Gastrocnemius medialis (tissue), 4 donors: ENCODE measurements at regions not wholly inside any gene's neighbourhood (a gene's known extent, or its start where the extent isn't known, plus 50 kb on each side); places are given as distances from the start of the nearest gene placed in this dataset.

Experiments used
- ATAC-seq, 2 donors: fragments of 150-250 bp; one replicate each; pipeline ENCODE4 v1.9.1; 2016
- DNase-seq, 2 donors: peaks; one replicate each; pipeline ENCODE4 v3.0.0-alpha.2; 2019
- H3K27ac ChIP-seq, 4 donors: fragments of 200-600 bp; sonication (generic); 1 replicate in 1 of 4; 2 replicates in 3 of 4; pipeline ENCODE4 v1.5.1; 2016 to 2018; ENCODE audit warnings: mild to moderate bottlenecking in 2 of 4, moderate library complexity in 1 of 4
- H3K27me3 ChIP-seq, 3 donors: fragments of 200-600 bp; sonication (generic) in 2 of 3; 1 replicate in 1 of 3; 2 replicates in 2 of 3; pipeline versions ENCODE4 v1.5.1 to v1.6.0; 2016 to 2019; ENCODE audit warnings: mild to moderate bottlenecking in 1 of 3, moderate library complexity in 1 of 3
- H3K36me3 ChIP-seq, 2 donors: fragments of 200-600 bp; sonication (generic) in 1 of 2; one replicate each; pipeline ENCODE4 v1.5.1; 2017 to 2018
- H3K4me1 ChIP-seq, 2 donors: fragments of 200-600 bp; sonication (generic) in 1 of 2; one replicate each; pipeline ENCODE4 v1.5.1; 2016 to 2017; ENCODE audit warnings: mild to moderate bottlenecking in 2 of 2
- H3K4me3 ChIP-seq, 4 donors: fragments of 200-600 bp; sonication (generic) in 3 of 4; 1 replicate in 1 of 4; 2 replicates in 3 of 4; pipeline ENCODE4 v1.5.1; 2016 to 2019; ENCODE audit warnings: mild to moderate bottlenecking in 2 of 4
- H3K9me3 ChIP-seq, 3 donors: fragments of 200-600 bp; sonication (generic) in 2 of 3; 1 replicate in 1 of 3; 2 replicates in 2 of 3; pipeline ENCODE4 v1.5.1; 2016 to 2019
- POLR2A ChIP-seq, 2 donors: fragments of 450-650 bp; IDR thresholded peaks; one replicate each; pipeline ENCODE4 v1.6.1; 2017; ENCODE audit warnings: antibody characterized with exemption in 2 of 2, mild to moderate bottlenecking in 2 of 2, moderate library complexity in 2 of 2
- in situ Hi-C, 4 donors: fragments of 200-750 bp; cut with MboI; loops; one replicate each; pipeline versions ENCODE4 v1.15.0 to v1.8.0; 2017; ENCODE audit warnings: low sequenced_read_pairs in 4 of 4
- intact Hi-C: fragments of 100-400 bp; cut with DNase I; formaldehyde crosslinking; loops from one replicate; pipeline ENCODE4 v1.15.1; 2023; ENCODE audit warnings: low total_unique reads
- TF ChIP-seq, protein P1 (sequence below), 5 experiments: fragments of 450-650 bp in 3 of 5; fragments of 200-600 bp in 2 of 5; sonication (generic) in 2 of 5; IDR thresholded peaks in 4 of 5; conservative IDR thresholded peaks in 1 of 5; 1 replicate in 4 of 5; 2 replicates in 1 of 5; pipeline ENCODE4 v1.5.1; 2016 to 2019; ENCODE audit warnings: antibody characterized with exemption in 5 of 5, mild to moderate bottlenecking in 3 of 5, moderate library complexity in 3 of 5

DNA sequence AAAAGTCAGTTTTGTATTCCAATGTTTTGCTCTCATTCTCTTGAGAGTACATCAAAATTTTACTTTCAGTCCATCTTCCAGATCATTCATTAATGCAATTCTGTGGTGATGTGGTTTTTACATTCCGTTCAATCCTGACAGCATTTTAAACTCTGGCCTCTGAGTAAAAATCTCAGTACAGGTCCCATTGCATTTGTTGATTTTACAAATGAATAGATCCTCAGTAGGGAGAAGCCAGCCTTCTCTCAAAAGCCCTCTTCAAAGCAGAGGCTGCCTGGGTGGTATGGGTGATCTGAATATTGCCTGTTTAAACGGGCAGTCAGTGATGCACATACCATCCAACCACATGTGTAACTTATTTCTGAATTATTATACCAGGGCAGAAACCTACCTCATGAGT is 72.5 kb upstream of the TSC22D2 start:
- DNase-seq (no peak), ATAC-seq (no peak)
- in situ Hi-C loops: no loop called here
- Histone ChIP-seq H3K4me1 (no peaks in the 10 kb centered on the region), H3K4me3 (no peak overlapping the region), H3K9me3 (no peaks in the 10 kb centered on the region), H3K27ac (no peak overlapping the region), H3K36me3 (no peaks in the 10 kb centered on the region), H3K27me3 (no peaks in the 10 kb centered on the region)
- TF ChIP-seq POLR2A (IDR thresholded peaks at IDR 0.05): no peak
- TF ChIP-seq, protein P1, sequence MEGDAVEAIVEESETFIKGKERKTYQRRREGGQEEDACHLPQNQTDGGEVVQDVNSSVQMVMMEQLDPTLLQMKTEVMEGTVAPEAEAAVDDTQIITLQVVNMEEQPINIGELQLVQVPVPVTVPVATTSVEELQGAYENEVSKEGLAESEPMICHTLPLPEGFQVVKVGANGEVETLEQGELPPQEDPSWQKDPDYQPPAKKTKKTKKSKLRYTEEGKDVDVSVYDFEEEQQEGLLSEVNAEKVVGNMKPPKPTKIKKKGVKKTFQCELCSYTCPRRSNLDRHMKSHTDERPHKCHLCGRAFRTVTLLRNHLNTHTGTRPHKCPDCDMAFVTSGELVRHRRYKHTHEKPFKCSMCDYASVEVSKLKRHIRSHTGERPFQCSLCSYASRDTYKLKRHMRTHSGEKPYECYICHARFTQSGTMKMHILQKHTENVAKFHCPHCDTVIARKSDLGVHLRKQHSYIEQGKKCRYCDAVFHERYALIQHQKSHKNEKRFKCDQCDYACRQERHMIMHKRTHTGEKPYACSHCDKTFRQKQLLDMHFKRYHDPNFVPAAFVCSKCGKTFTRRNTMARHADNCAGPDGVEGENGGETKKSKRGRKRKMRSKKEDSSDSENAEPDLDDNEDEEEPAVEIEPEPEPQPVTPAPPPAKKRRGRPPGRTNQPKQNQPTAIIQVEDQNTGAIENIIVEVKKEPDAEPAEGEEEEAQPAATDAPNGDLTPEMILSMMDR (IDR thresholded peaks at IDR 0.05 in 4 of 5, conservative IDR thresholded peaks at IDR 0.05 in 1 of 5): no peak
- intact Hi-C loops: no loop called here

DNA sequence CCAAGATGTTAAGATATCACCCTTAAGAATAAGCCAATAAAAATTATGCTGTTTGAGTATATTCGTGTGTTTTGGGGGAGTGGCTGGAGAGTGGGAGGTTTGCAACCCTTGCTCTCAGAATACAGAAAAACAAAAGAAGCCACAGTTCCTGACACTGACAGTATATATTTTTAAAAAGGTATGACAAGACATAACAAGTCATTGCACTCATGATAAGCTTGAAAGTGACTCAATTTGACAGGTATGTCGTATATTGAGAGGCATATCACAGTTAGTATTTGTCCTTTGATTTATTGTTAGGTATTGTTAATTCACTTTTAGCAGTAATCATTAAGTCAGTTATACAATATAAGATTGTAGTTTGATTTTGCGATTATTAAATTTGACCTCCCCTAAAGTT is 73.1 kb upstream of the TSC22D2 start:
- Histone ChIP-seq H3K9me3 (no peaks in the 10 kb centered on the region), H3K4me1 (no peaks in the 10 kb centered on the region), H3K27ac (no peak overlapping the region), H3K4me3 (no peak overlapping the region), H3K27me3 (no peaks in the 10 kb centered on the region), H3K36me3 (no peaks in the 10 kb centered on the region)
- DNase-seq (no peak), ATAC-seq (no peak)
- in situ Hi-C loops: no loop called here
- TF ChIP-seq POLR2A (IDR thresholded peaks at IDR 0.05): no peak
- TF ChIP-seq, protein P1 (IDR thresholded peaks at IDR 0.05 in 4 of 5, conservative IDR thresholded peaks at IDR 0.05 in 1 of 5): no peak
- intact Hi-C loops: no loop called here

DNA sequence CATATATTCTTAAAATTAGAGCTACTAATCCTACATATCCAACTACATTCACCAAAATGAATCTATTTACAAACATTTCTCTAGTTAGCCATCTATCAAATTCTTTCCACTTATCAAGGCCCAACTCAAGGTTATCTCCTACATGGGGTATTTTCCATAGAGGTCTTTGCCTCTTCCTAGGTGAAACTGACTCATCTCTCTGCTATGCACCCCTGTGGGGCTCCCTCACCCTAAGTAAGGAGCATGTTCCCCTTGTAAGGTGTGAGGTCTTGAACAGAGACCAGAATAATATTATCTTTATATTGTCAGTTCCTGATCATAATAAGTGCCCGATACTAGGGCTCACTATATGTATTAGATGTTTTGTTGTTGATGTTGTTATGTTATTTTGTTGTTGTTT is 74.6 kb upstream of the TSC22D2 start:
- Histone ChIP-seq H3K36me3 (no peaks in the 10 kb centered on the region), H3K4me1 (no peaks in the 10 kb centered on the region), H3K4me3 (no peak overlapping the region), H3K27ac (no peak overlapping the region), H3K9me3 (no peaks in the 10 kb centered on the region), H3K27me3 (no peaks in the 10 kb centered on the region)
- DNase-seq: no peak
- TF ChIP-seq, protein P1 (IDR thresholded peaks at IDR 0.05 in 4 of 5, conservative IDR thresholded peaks at IDR 0.05 in 1 of 5): no peak
- no peak for TF ChIP-seq POLR2A (IDR thresholded peaks at IDR 0.05)
- intact Hi-C loops: no loop called here
- in situ Hi-C loops: no loop called here
- ATAC-seq: no peak

- in situ Hi-C loops: no loop called here
- DNase-seq: no peak
- intact Hi-C loops: no loop called here
Observed at GRCh38 chr3:150331978-150332568, 76.0 kb upstream of the TSC22D2 start.

More at GRCh38 chr3:150331978-150332568, 76.0 kb upstream of the TSC22D2 start:
- Histone ChIP-seq H3K4me3 (no peak overlapping the region), H3K27ac (no peak overlapping the region), H3K27me3 (no peaks in the 10 kb centered on the region), H3K9me3 (no peaks in the 10 kb centered on the region), H3K36me3 (no peaks in the 10 kb centered on the region), H3K4me1 (no peaks in the 10 kb centered on the region)
- TF ChIP-seq, protein P1 (IDR thresholded peaks at IDR 0.05 in 4 of 5, conservative IDR thresholded peaks at IDR 0.05 in 1 of 5): no peak
- no peak for TF ChIP-seq POLR2A (IDR thresholded peaks at IDR 0.05)
- ATAC-seq: no peak
